Stomach (tissue), 8 donors: ENCODE measurements at regions not wholly inside any gene's neighbourhood (a gene's known extent, or its start where the extent isn't known, plus 50 kb on each side); places are given as distances from the start of the nearest gene placed in this dataset.

ENCODE experiments used
- DNase-seq, 2 donors: peaks; one replicate each; pipeline versions ENCODE4 v3.0.0 to v3.0.0-alpha.2; 2013 to 2019
- H3K27ac ChIP-seq, 5 donors: fragments of 200-600 bp in 4 of 5; sonication (generic) in 4 of 5; one replicate each; pipeline ENCODE4 v1.5.1; 2013 to 2019; ENCODE audit warnings: mild to moderate bottlenecking in 1 of 5, moderate library complexity in 1 of 5
- H3K27me3 ChIP-seq, 3 donors: fragments of 200-600 bp; sonication (generic); one replicate each; pipeline ENCODE4 v1.5.1; 2017 to 2019; ENCODE audit warnings: mixed run types in 1 of 3
- H3K36me3 ChIP-seq, 4 donors: fragments of 200-600 bp; sonication (generic); 1 replicate in 3 of 4; 2 replicates in 1 of 4; pipeline ENCODE4 v1.5.1; 2016 to 2019
- H3K4me1 ChIP-seq, 4 donors: fragments of 200-600 bp; sonication (generic); one replicate each; pipeline ENCODE4 v1.5.1; 2016 to 2019
- H3K4me3 ChIP-seq, 4 donors: fragments of 200-600 bp; sonication (generic) in 3 of 4; one replicate each; pipeline ENCODE4 v1.5.1; 2016 to 2019; ENCODE audit warnings: mild to moderate bottlenecking in 1 of 4
- H3K9me3 ChIP-seq, 4 donors: fragments of 200-600 bp; sonication (generic); one replicate each; pipeline ENCODE4 v1.5.1; 2016 to 2019
- EP300 ChIP-seq: sonication (generic); formaldehyde crosslinking; IDR thresholded peaks from one replicate; pipeline ENCODE4 v1.6.1; 2017; ENCODE audit warnings: antibody characterized with exemption
- POLR2A ChIP-seq, 4 donors: fragments of 450-650 bp; IDR thresholded peaks; one replicate each; pipeline ENCODE4 v1.6.1; 2016; ENCODE audit warnings: antibody characterized with exemption in 4 of 4, control low read depth in 2 of 4, mild to moderate bottlenecking in 1 of 4, moderate library complexity in 1 of 4
- POLR2AphosphoS5 ChIP-seq, 3 donors: sonication (generic); formaldehyde crosslinking; IDR thresholded peaks; one replicate each; pipeline ENCODE4 v1.6.1; 2016; ENCODE audit warnings: antibody characterized with exemption in 3 of 3
- WGBS, 5 donors: extraction: QIAGEN DNeasy Blood & Tissue Kit in 3 of 5; methylation state at CpG; one replicate each; pipeline versions ENCODE4 v1.1.5 to v1.1.7; 2013 to 2018; 5-methylcytosine and 5-hydroxymethylcytosine counted together
- intact Hi-C: fragments of 100-400 bp; cut with DNase I; formaldehyde crosslinking; loops from one replicate; pipeline ENCODE4 v1.15.1; 2023; ENCODE audit warnings: low total_unique reads
- TF ChIP-seq, protein P1 (sequence below), 7 experiments: fragments of 450-650 bp in 4 of 7; fragments of 200-600 bp in 3 of 7; sonication (generic) in 3 of 7; IDR thresholded peaks; one replicate each; pipeline ENCODE4 v1.5.1; 2016 to 2019; ENCODE audit warnings: antibody characterized with exemption in 7 of 7, control low read depth in 2 of 7, mild to moderate bottlenecking in 1 of 7
- donor health status: healthy with polysubstance abuse.
- donor health status: Bipolar disorder and iron deficiency.
- donor health status: healthy.

DNA sequence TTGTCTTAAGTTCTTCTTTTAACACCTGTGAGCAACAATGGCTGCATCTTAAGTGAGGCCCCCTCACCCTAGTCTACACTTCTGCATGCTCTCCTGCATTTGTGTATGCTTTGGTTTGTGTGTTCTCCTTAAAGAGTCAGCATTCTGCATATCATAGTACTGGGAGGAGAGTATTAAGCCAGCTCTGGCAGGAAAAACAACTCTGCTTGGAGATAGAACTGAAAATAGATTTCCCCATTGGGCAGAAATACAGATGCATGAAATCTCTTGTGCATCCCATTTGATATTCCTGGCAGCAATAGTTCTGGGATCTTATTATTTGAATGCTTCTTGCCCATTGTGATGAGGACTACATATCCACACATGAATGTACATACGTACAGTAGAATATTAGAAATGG is 70.6 kb upstream of the PRICKLE1 start:
- no peak for DNase-seq
- no peaks in the 10 kb centered on the region for H3K27me3 ChIP-seq
- 85 to 97% (median 86%) methylated on average over 1 of the region's 1 CpG for WGBS, 5 donors
- no peak overlapping the region for H3K4me3 ChIP-seq
- no peak overlapping the region for H3K27ac ChIP-seq
- no peaks in the 10 kb centered on the region for H3K9me3 ChIP-seq
- no peaks in the 10 kb centered on the region for H3K4me1 ChIP-seq
- no peak for TF ChIP-seq POLR2AphosphoS5 (IDR thresholded peaks at IDR 0.05)
- TF ChIP-seq EP300 = no peak
- TF ChIP-seq, protein P1, sequence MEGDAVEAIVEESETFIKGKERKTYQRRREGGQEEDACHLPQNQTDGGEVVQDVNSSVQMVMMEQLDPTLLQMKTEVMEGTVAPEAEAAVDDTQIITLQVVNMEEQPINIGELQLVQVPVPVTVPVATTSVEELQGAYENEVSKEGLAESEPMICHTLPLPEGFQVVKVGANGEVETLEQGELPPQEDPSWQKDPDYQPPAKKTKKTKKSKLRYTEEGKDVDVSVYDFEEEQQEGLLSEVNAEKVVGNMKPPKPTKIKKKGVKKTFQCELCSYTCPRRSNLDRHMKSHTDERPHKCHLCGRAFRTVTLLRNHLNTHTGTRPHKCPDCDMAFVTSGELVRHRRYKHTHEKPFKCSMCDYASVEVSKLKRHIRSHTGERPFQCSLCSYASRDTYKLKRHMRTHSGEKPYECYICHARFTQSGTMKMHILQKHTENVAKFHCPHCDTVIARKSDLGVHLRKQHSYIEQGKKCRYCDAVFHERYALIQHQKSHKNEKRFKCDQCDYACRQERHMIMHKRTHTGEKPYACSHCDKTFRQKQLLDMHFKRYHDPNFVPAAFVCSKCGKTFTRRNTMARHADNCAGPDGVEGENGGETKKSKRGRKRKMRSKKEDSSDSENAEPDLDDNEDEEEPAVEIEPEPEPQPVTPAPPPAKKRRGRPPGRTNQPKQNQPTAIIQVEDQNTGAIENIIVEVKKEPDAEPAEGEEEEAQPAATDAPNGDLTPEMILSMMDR (IDR thresholded peaks at IDR 0.05) = no peak
- TF ChIP-seq POLR2A (IDR thresholded peaks at IDR 0.05) = no peak
- intact Hi-C loops = no loop called here
- H3K36me3 ChIP-seq = no peaks in the 10 kb centered on the region

DNA sequence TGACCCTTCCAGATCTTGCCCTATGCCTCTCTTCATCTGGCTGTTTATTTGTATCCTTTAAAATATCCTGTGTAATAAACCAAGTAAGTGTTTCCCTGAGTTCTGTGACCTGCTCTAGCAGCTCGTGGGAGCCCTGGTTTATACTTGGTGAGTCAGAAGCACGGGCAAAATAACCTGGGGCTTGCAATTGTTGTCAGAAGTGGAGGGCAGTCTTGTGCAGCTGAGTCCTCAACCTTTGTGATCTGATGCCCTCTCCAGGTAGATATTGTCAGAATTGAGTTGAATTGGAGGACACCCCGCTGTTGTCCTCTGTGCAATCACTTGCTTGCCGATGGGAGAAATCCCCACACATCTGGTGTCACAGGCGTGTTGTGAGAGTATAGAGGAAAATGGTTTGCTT is 62.5 kb upstream of the PRICKLE1 start:
- no peak overlapping the region for H3K27ac ChIP-seq
- H3K27me3 ChIP-seq = no peaks in the 10 kb centered on the region
- intact Hi-C loops = no loop called here
- no peak for DNase-seq
- WGBS, 5 donors = 54 to 67% (median 59%) methylated on average over 5 of the region's 5 CpGs
- no peaks in the 10 kb centered on the region for H3K36me3 ChIP-seq
- H3K9me3 ChIP-seq = no peaks in the 10 kb centered on the region
- H3K4me3 ChIP-seq = no peak overlapping the region
- H3K4me1 ChIP-seq = no peaks in the 10 kb centered on the region
- TF ChIP-seq, protein P1 (IDR thresholded peaks at IDR 0.05) = no peak
- TF ChIP-seq EP300 (no peak), POLR2A (IDR thresholded peaks at IDR 0.05) (no peak), POLR2AphosphoS5 (IDR thresholded peaks at IDR 0.05) (no peak)

DNA sequence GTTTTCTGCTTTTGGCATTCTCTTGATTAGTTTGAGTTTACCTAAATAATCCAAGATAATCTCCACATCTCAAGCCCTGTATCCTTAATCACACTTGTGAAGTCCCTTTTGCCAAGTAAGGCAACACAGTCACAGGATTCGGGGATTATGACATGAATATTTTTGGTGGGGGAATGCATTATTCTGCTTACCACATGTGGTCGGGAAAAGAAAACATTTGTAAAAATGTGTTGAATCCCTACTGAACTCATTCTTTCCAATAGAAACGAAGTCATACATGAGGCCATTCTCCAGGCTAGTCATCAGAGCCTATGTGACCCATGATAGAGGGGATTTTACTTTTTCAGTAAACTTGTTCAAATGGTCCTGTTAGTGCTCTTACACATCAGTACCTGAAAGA is 58.5 kb upstream of the PRICKLE1 start:
- no peaks in the 10 kb centered on the region for H3K36me3 ChIP-seq
- H3K4me3 ChIP-seq = no peak overlapping the region
- H3K27ac ChIP-seq = no peak overlapping the region
- TF ChIP-seq POLR2A (IDR thresholded peaks at IDR 0.05) (no peak), EP300 (no peak), POLR2AphosphoS5 (IDR thresholded peaks at IDR 0.05) (no peak)
- TF ChIP-seq, protein P1 (IDR thresholded peaks at IDR 0.05) = no peak
- no peak for DNase-seq
- no peaks in the 10 kb centered on the region for H3K4me1 ChIP-seq
- intact Hi-C loops = no loop called here
- no peaks in the 10 kb centered on the region for H3K27me3 ChIP-seq
- H3K9me3 ChIP-seq = no peaks in the 10 kb centered on the region
- 58 to 85% (median 68%) methylated on average over 3 of the region's 3 CpGs for WGBS, 5 donors

DNA sequence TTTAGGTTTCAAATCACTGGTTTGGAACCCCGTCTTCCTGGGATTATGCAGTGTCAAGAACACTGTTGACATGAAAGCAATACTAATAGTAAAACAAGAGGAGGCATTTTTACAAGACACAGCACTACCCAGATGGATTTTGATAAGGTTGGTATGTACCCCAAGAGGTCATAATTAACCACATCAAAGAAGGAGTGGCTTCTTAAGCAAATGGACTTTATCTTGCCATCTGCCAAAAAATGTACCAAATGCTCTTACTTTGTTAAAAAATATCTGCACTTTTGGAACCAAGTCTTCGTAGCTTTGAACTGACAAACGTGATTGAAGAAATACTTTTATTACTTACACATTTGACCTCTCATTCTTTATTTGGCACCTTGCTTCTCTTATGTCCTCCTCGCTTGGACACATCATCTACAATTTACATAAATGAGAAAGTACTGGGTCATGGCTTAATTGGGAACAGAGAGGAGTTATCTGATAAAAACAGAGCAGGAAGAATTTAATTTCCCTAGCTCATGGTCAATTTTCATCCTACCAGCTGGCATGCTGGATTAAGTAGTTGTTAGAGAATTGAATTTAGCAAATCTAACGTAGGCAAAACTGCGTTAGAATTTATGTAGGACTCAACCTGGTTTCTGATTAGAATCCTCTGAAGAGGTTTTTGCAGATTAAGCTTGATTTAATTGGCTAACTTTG is 54.5 kb upstream of the PRICKLE1 start:
- no peaks in the 10 kb centered on the region for H3K27me3 ChIP-seq
- H3K9me3 ChIP-seq = no peaks in the 10 kb centered on the region
- no peaks in the 10 kb centered on the region for H3K36me3 ChIP-seq
- no peak for DNase-seq
- WGBS, 5 donors = 71 to 83% (median 78%) methylated on average over 6 of the region's 6 CpGs
- intact Hi-C loops = no loop called here
- H3K4me3 ChIP-seq = no peak overlapping the region
- H3K27ac ChIP-seq = no peak overlapping the region
- no peaks in the 10 kb centered on the region for H3K4me1 ChIP-seq
- no peak for TF ChIP-seq POLR2AphosphoS5 (IDR thresholded peaks at IDR 0.05)
- no peak for TF ChIP-seq EP300
- TF ChIP-seq POLR2A (IDR thresholded peaks at IDR 0.05) = no peak
- TF ChIP-seq, protein P1 (IDR thresholded peaks at IDR 0.05) = no peak
